HG02763 (cell line): ENCODE measurements at regions not wholly inside any gene's neighbourhood (a gene's known extent, or its start where the extent isn't known, plus 50 kb on each side); places are given as distances from the start of the nearest gene placed in this dataset.

Source experiments
- ATAC-seq: cut with Tn5 transposase; IDR thresholded peaks from one replicate; pipeline ENCODE4 v1.9.1; 2021; ENCODE audit warnings: mild to moderate bottlenecking, moderate library complexity; ENCODE audit not compliant: unreplicated experiment

GRCh38 chr9:27743490-27743889 is 170.2 kb upstream of the C9orf72 start:
- no peak for ATAC-seq

GRCh38 chr9:27747450-27747849 is 174.2 kb upstream of the C9orf72 start:
- ATAC-seq, result no peak

GRCh38 chr9:27749838-27750237 is 176.6 kb upstream of the C9orf72 start:
- ATAC-seq, result no peak

GRCh38 chr9:27750566-27750965 is 177.3 kb upstream of the C9orf72 start:
- ATAC-seq, result no peak

GRCh38 chr9:27752069-27752468 is 178.8 kb upstream of the C9orf72 start:
- no peak for ATAC-seq

- no peak for ATAC-seq
These were observed 182.6 kb upstream of the C9orf72 start for GRCh38 chr9:27755846-27756245.

GRCh38 chr9:27756418-27756817 is 183.1 kb upstream of the C9orf72 start:
- ATAC-seq, result no peak

GRCh38 chr9:27763831-27764230 is 190.6 kb upstream of the C9orf72 start:
- no peak for ATAC-seq

GRCh38 chr9:27765266-27766072 is 192.2 kb upstream of the C9orf72 start:
- ATAC-seq, result no peak

- ATAC-seq, result no peak
These were observed 193.0 kb upstream of the C9orf72 start for GRCh38 chr9:27766073-27766835.

- no peak for ATAC-seq
These were observed 195.5 kb upstream of the C9orf72 start for GRCh38 chr9:27768781-27769180.

GRCh38 chr9:27770541-27770940 is 197.3 kb upstream of the C9orf72 start:
- no peak for ATAC-seq

GRCh38 chr9:27771803-27772545 is 198.7 kb upstream of the C9orf72 start:
- ATAC-seq, result no peak

GRCh38 chr9:27784847-27785713 is 211.8 kb upstream of the C9orf72 start:
- peak; percentile 51 for ATAC-seq

- peak; percentile 63 for ATAC-seq
These were observed 212.4 kb upstream of the C9orf72 start for GRCh38 chr9:27785714-27786100.

GRCh38 chr9:27787891-27788290 is 214.6 kb upstream of the C9orf72 start:
- ATAC-seq, result no peak

GRCh38 chr9:27791311-27791710 is 218.0 kb upstream of the C9orf72 start:
- no peak for ATAC-seq

- no peak for ATAC-seq
These were observed 219.8 kb upstream of the C9orf72 start for GRCh38 chr9:27792971-27793689.

- no peak for ATAC-seq
These were observed 226.0 kb upstream of the C9orf72 start for GRCh38 chr9:27799326-27799725.

- ATAC-seq, result no peak
These were observed 226.9 kb upstream of the C9orf72 start for GRCh38 chr9:27800159-27800558.
